Inflammatory macrophage treated with lipopolysaccharide for 4 hours (primary cell): ENCODE measurements at regions not wholly inside any gene's neighbourhood (a gene's known extent, or its start where the extent isn't known, plus 50 kb on each side); places are given as distances from the start of the nearest gene placed in this dataset.

ENCODE experiments used
- DNase-seq: peaks from one replicate; pipeline ENCODE4 v3.0.0-alpha.2; 2020

DNA sequence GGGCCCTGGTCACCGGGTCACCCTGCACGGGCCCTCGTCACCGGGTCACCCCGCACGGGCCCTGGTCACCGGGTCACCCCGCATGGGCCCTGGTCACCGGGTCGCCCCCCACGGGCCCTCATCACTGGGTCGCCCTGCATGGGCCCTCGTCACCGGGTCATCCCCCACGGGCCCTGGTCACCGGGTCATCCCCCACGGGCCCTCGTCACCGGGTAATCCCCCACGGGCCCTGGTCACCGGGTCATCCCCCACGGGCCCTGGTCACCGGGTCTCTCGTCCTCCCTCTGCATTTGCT lies 77.6 kb downstream of the RIPK4 start:
- DNase-seq, result no peak

DNA sequence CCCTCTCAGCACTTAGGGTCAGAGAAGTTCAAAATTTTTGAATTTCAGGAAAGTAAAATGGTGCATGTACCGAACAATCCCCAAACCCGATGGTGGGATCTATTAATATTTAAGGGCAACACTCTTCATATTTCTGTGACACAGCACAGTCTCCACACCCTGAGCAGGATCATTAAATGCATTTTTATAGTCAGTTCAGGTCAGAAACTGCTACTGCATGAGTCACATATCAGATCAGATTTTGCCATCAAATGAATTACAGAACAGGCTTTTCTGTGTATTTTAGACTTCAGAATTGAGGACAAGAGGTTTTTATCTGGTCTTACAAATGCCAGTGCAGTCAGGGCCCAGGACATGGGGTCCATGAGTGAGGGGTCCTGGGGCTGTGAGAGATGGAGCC lies 79.2 kb downstream of the RIPK4 start:
- no peak for DNase-seq

DNA sequence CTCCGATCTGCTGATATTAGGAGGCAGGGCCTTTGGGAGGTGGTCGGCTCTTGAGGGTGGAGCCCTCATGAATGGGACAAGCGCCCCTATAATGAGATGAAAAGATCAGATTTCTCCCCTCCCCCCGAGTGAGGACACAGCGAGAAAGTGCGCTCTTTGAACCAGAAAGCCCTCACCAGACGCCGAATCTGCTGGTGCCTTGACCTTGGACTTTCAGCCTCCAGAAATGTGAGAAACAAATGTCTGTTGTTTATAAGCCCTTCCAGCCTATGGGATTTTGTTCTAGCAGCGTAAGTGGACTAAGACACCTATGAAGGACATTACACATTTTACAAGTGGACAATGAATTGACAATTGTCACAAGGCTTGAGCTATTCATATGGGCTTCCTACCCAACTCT lies 80.2 kb downstream of the RIPK4 start:
- no peak for DNase-seq

DNA sequence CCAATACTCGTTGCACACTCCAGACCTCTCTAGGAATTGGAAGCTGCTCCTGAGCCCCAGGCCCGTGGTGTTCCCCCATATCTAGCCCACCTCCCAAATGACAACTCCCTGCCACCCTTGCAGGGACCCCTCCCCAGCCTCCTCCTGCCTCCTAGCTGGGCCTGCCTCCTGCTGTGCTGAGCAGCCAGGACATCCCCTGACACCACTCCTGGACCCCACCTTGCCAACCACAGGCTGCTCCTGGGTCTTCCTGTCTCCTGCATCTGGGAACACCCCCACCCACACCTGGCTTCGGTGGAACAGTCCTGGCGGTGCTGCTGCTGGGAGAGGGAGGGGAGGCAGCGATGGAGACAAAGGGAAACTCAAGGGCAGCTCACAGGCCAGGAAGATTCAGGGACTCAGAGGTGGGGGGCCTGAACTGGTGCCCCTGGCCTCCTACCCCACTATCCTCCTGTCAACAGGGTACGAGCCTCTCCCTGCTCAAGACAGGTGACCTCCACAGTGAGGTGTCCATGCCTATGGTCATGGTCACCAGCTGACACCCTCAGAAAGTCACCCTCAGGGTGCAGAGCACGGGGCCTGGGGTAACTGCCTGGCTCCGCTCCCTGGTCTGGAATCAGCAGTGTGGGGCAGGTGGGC lies 81.2 kb downstream of the RIPK4 start:
- no peak for DNase-seq

DNA sequence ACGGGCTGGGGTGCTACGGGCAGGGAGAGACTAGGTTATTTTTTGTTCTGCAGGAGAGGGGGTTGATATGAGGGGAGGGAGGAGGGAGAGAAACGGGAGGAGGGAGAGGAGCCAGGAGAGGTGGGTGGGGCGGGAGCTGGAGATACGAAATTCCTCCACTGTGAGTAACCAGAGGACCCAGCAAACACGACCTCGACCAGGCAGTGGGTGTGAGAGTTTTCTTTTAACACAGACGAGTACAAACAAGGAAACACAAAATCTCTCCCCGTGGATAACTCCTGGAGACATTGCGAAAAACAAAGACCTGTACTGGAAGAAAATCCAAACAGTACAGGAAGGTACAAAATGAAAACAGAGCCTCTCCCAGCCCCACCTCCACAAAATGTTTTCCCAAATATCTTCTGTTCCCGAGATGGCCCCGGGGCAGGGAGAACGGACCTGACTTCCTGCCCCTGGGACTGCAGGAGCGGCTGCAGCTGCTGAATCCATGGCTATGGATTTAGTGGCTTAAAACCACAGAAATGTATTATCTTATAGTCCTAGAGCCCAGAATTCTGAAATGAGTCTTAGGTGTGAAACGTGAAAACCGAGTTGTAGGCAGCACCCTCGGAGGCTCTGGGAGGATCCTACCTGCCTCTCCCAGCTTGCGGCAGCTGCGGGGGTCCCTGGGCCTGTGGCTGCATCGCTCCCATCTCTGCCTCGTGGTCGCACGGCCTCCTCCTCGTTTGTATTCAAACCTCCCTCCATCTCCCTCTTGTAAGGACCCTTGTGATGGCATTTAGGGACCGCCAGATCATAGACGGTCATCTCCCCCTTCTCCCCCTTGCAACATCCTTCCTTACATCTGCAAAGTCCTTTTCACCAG lies 82.2 kb downstream of the RIPK4 start:
- no peak for DNase-seq

DNA sequence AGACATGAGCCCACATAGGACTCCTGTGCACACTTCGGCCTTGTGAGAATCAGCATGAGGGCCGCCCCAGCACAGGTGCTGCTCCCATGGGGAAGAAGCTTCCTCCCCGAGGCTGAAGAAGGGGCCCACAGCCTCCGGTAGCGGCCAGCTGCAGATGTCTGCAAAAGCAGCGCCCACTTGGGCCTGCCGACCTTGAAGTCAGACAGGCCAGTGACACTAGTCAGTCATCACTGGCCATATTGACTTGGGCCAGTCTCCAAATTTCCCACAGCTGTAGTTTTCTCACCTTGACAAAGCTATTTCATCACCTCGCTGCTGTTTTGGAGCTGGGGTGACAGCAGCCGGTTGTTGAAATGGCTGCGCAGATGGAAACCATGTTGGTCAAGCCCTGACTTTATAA lies 83.0 kb downstream of the RIPK4 start:
- no peak for DNase-seq

DNA sequence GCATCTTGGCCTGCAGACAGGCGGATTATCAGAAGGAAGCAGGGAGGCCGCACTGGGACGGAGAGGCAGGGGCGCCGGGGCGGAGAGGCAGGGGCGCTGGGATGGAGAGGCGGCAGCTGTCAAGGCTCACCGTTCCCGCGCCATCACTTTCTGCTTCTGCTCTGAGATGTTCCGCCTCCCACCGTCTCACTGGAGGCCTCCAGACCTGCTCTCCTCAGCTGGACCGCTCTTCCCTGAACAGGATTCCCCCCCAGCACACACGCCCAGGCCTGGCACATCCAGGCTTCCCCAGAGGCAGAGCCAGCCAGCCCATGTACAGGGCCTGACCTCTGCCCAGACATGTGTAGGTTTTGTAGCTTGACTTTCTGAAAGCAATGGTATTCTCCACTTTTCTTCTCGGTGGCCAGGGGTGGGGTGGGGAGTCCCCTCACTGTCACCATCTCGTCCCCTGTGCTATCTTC lies 84.1 kb downstream of the RIPK4 start:
- DNase-seq, result no peak

DNA sequence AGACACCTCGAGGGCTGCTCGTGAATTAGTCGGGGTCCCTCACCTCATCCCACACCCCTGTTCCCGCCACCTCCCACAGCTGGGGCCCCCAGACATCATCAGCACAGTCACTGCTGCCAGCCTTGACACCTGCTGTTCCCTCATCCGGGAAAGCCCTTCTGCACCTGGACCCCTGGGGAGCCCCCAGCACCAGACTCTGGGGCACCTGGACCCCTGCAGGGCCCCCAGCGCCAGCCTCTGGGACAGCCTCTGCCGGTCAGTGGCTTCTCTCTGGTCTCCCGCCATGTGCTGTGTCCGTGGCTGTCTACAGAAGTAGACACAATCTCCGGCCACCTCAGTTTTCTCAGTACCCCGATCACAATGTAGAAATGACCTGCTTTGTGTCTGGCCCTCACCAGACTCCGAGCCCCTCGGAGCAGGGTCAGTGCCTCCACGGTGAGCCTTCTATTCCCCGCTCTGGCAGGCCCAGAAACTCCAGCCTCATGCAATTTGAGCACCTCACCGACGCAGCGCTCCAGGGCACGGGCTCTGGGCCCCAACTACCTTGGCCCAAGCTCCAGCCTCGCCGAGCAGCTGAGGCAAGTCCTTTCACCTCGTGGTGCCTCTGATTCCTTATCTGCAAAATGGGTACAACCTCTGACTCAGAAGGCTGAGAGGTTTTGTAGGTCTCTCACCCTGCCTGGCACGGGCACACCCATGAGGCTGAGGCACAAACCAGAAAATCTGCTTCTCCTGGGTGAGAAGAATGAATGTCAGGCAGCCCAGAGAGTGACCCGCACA lies 84.7 kb downstream of the RIPK4 start:
- no peak for DNase-seq

DNA sequence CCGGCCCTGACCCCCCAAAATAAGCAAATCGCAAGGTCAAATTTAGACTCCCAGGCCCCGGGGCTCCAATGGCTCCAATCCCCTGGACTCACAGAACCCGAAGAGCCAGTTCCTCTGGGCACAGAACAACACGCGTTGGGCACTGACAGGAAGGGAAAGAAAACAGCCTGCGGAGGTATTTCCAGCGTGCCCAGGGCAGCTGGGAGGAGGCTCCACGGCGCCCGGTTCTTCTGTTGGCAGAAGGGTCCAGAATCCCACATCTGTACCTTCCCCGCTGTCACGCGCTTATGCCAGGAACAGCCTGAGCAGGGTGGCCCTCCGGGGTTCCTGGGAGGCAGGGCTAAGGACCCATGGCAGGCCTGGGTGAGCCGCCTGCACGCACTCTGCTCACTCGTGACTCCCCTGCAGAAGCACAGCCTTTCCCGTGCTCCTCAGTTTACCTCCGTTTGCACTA lies 85.5 kb downstream of the RIPK4 start:
- no peak for DNase-seq

DNA sequence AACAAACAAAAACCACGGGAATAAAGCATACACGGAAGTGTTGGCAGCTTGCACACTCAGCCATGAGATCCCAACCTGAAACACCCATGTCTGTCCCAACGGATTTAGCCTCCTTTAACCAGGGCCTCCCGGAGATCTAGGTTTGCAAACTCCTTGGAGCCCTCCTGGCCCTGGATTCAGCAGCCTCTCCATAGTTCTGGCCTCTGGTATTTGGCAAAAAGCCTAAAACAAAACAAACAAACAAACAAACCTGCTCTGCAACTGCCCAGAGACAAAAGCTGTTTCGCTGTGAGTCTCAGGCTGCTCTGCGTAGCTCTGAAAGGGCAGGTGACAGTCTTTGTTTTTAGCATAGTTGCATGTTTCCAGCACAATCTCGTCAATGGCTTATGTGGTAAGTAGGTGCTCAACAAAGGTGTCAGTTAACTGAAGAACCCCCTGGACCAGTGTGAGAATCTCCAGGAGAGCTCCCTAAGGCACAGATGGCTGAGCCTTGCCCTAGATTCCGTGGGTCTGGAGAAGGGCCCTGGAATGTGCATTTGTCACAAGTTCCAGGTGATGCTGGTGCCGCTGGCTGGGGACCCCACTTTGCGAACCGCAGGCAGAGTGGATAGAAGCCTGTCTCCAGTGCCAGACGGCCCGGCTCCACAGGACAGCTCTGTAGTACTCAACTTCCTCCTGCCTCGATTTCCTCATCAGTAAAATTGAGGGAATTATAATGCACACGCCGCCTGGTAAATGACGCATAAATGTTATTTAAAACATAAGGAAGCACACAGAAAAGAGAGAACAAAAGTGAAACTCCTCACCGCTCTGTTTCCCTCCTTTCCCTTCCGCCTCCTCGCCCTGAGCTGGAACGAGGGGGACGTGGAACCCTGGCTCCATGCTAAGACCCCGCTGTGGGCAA lies 86.2 kb downstream of the RIPK4 start:
- DNase-seq, result peak; percentile 65

DNA sequence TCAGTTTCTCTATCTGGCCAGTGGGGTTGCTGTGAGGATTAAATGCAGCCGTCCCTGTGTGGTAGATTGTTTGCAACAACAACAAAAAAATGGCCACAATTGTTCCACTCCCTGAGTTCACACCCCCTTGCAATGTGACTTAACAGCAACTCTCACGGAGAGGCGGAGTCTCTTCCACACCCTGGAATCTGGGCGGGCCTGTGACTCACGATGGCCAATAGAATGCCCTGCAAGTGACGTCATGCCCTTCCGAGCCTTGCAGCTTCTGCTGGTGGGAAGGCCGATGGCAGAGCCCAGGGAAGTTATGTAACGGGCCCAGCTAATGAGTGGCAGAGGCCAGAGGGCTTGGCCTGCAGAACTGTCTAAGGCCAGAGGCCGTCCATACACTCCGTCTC lies 87.9 kb downstream of the RIPK4 start:
- peak; percentile 100 for DNase-seq

DNA sequence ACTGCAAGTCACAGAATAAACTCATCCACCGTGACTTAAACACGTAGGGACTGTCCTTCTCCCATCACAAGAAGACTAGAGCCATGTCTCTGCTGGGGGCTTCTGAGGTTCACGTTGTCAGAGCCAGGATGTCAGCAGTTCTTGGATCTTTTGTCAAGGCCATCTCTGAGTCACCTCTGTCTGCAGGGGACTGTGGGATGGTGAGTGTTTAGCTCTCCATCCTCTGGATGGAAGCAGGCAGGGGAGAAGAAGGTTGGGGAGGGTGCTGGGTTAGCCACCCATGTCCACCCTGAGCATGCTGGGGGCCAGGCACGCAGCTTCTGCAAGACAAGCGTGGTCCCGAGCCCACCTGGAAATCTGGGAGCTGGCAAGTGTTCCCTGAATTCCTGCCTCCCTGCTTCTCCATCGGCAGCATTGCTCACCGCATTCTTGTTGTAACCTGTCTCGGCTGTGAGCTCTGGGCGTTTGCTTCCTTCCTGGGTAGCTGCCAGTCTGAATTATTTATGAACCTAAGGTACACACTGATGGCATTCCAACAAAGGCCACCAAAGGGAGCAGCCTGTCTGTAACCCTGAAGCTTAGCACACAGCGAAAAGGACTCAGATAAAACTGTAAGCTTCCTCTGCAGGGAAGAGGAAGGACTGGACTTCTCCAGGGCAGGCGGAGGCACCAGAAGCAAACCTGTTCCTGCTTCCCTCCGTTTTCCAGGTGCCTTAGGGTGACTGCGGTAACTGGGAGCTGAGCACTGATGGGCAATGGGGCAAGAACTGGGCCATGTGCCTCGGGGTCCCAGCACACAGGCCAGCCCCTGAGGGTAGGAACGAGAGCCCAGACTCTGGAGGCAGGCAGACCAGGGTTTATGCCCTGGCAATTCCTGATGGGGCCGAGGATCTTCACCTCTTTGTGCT lies 88.6 kb downstream of the RIPK4 start:
- DNase-seq, result peak; percentile 25

DNA sequence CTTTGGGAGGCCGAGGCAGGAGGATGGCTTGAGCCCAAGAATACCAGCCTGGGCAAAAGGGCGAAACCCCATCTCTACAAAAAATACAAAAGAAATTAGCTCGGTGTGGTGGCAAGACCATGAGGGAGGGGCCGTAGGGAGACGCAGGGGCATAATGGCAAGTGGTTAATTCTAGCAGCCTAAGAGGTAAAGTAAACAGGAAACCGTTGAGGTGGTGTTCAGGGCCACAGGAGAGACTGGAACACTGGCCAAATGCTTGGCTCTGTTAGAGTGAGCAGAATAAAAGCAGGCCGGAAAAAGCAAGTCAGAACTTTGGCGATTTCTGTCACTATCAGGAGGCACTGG lies 89.2 kb downstream of the RIPK4 start:
- no peak for DNase-seq

DNA sequence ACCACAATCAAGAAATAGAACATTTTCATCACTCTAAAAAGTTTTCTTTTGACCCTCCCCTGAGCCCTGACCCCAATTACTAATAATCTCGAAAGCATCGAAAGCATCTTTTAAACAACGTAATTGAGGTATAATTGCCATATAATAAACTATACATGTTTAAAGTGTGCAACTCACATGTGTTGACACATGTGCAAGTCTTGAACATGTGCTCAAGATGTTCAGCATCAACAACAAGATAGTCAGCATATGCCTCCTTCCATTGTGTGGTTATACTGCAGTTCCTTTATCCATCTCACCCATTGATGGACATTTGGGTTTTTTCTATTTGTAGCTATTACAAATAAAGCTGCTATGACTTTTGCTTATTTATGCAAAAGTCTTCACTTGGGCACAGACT lies 90.7 kb downstream of the RIPK4 start:
- no peak for DNase-seq

DNA sequence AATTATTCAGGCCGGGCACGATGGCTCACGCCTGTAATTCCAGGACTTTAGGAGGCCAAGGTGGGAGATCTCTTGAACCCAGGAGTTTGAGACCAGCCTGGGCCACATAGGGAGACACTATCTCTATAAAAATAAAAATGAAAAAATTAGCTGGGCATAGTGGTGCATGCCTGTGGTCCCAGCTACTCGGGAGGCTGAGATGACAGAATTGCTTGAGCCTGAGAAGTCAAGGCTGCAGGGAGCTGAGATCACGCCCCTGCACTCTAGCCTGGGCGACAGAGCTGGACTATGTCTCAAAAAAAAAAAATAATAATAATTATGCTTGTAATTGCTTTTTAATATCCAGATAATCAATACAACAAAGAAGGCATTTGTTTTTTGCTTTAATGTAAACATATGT lies 91.3 kb downstream of the RIPK4 start:
- no peak for DNase-seq

DNA sequence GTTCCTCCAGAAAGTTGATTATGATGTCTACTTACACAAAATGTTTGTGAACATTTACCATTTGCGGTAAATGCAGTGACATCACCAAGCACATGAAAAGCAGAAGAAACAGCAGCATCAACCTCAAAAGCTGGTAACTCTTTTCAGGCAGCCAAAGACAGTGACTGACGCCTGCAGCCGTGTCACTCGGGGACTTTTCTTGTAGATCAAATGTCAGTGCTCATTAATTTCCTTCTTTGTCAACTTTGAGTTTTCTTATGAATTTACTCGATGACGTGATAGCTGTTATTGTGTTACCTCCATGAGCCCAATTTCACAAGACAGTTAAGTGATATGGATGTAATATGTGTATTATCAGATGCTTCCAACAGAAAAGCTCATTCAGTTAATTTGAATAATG lies 92.5 kb downstream of the RIPK4 start:
- peak; percentile 17 for DNase-seq

DNA sequence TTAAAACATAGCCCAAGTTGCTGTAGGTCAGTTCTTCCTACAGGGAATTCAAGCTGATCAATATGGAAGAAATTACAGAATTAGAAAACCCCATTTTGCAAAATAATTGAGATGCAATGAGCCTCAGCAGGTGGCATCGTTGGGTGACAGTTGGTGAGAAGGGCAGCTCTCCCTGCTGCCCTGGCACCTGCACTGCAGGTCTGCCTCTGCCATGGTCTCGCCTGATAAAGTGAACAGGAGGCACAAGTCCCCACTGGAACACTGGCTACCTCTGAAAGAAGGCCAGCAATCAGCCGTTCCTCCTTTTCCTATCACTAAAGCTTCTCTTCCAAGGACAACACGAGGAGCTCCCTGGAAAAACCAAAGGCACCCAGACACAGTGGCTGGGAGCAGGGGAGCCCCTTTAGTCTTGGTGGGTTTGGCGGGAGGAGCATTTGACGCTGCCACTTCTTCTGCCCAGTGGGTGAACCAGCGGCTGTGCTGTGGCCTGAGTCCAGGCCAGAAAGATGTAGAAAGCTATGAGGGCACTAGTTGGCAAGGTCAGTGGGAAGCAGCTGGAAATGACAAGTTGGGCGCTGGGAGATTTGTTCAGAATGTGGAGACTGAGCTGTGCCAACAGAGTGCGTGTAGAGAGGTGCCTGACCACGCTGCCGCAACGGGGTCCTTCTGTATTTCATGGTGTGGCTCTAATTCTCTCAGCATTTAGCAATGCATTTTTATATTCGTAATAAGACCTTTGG lies 93.1 kb downstream of the RIPK4 start:
- no peak for DNase-seq

DNA sequence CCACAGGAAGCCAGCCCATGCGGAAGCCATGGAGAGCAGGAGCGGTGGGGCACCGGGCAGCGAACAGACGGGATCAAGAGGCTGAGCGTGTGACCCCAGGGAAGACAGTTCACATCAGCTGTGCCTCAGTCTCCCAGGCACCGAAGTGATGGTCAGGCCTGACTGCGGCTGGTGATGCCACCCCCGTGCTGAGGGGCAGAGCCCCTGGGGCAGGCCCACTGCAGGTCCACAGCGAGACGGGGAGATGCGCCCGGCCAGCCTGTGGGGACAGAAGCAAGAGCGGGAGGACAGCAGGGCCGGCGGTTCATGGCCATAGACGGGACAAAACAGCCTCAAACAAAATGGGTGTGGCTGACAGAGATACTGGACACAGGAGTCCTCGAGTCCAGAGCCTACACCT lies 93.8 kb downstream of the RIPK4 start:
- no peak for DNase-seq

DNA sequence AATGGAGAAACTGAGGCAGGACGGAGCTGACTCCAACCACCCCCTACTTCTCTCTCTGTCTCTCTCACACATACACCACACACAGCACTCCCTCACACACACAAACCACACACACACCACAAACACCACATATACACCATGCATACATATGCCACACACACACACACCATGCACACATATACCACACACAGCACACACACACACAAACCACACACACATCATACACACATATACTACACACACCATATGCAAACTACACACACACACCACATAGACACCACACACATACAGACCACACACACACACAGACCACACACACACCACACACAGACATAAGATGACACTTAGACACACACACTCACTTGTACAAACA lies 94.3 kb downstream of the RIPK4 start:
- DNase-seq, result no peak

DNA sequence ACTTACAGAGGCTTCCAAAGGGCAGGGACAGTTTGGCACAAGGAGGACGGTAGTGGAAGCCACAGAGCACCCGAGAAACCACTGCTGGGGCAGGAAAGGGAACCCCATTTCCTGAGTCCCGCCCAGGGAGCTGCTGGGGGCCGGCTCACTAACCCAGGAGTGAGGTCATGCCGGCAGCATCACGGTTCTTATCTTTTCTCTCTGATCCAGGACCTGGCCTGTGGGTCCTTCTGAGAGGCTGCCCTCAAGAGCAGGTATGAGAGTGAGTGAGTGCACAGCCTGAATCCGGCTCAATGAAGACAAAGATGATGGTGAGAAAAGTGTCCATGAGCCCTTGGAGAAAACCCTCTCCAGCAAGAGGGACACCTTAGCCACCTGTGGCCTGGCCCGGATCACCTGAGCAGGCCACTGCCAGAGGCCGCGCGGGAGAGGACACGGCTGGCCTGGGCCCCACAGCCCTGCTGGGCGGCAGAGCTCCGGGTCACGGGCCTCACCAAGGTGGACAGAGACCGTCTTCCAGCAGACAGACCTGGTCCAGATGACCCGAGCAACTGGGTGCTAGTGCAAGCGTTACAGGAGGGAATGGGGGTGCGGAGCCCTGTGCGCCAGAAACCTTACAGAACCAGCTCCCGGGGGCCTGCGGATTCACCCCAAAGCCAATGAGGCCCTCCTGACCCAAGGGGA lies 94.9 kb downstream of the RIPK4 start:
- no peak for DNase-seq
